Neural cell (in vitro differentiated cells): ENCODE measurements at regions not wholly inside any gene's neighbourhood (a gene's known extent, or its start where the extent isn't known, plus 50 kb on each side); places are given as distances from the start of the nearest gene placed in this dataset.

Experiments
- H2AFZ ChIP-seq: fragments of 200-600, 300-800 bp; sonication (generic), shearing (Covaris generic); 2 replicates; pipeline ENCODE4 v1.6.0; 2014; ENCODE audit warnings: low read depth, mild to moderate bottlenecking, antibody characterized with exemption, low read length, moderate library complexity
- H3F3A ChIP-seq: fragments of 200-600 bp; shearing (Covaris generic); 2 replicates; pipeline ENCODE4 v1.6.1; 2016; ENCODE audit warnings: mild to moderate bottlenecking, moderate library complexity, mixed read lengths, antibody characterized with exemption, low read length; ENCODE audit not compliant: insufficient read depth, poor library complexity, severe bottlenecking
- H3K27ac ChIP-seq: fragments of 200-600, 300-800 bp; sonication (generic), shearing (Covaris generic); 2 replicates; pipeline ENCODE4 v1.5.1; 2014; ENCODE audit warnings: mild to moderate bottlenecking, low read length, moderate library complexity
- H3K27me3 ChIP-seq: fragments of 300-800, 200-600 bp; sonication (generic), shearing (Covaris generic); 2 replicates; pipeline ENCODE4 v1.6.0; 2014; ENCODE audit warnings: mild to moderate bottlenecking, low read depth, low read length, moderate library complexity; ENCODE audit not compliant: insufficient read depth
- H3K36me3 ChIP-seq: fragments of 300-800, 200-600 bp; sonication (generic), shearing (Covaris generic); 2 replicates; pipeline ENCODE4 v1.5.1; 2014; ENCODE audit warnings: mild to moderate bottlenecking, antibody characterized with exemption, low read length, moderate library complexity; ENCODE audit not compliant: insufficient read depth
- H3K4me2 ChIP-seq: fragments of 300-800, 200-600 bp; sonication (generic), shearing (Covaris generic); 2 replicates; pipeline ENCODE4 v1.6.0; 2014; ENCODE audit warnings: mild to moderate bottlenecking, low read length
- H3K4me3 ChIP-seq: fragments of 300-800, 200-600 bp; sonication (generic), shearing (Covaris generic); 2 replicates; pipeline ENCODE4 v1.5.1; 2014; ENCODE audit warnings: mild to moderate bottlenecking, low read length, moderate library complexity
- H3K79me2 ChIP-seq: fragments of 200-600 bp; shearing (Covaris generic); replicated peaks from 2 replicates; pipeline ENCODE4 v1.6.0; 2014; ENCODE audit warnings: mild to moderate bottlenecking, low read length, moderate library complexity; ENCODE audit not compliant: insufficient read depth
- H3K9ac ChIP-seq: fragments of 300-800, 200-600 bp; sonication (generic), shearing (Covaris generic); 2 replicates; pipeline ENCODE4 v1.6.1; 2016; ENCODE audit warnings: mild to moderate bottlenecking, low read length, mixed read lengths
- H3K9me2 ChIP-seq: fragments of 200-600 bp; shearing (Covaris generic); 2 replicates; pipeline ENCODE4 v1.6.1; 2016; ENCODE audit warnings: mild to moderate bottlenecking, low read length, mixed read lengths; ENCODE audit not compliant: insufficient read depth
- H3K9me3 ChIP-seq: fragments of 200-600, 300-800 bp; sonication (generic), shearing (Covaris generic); 2 replicates; pipeline ENCODE4 v1.6.1; 2016; ENCODE audit warnings: mild to moderate bottlenecking, mixed run types, low read length, moderate library complexity, mixed read lengths
- H4K20me1 ChIP-seq: fragments of 200-600 bp; shearing (Covaris generic); 2 replicates; pipeline ENCODE4 v1.6.1; 2016; ENCODE audit warnings: mild to moderate bottlenecking, mixed run types; ENCODE audit not compliant: insufficient read depth
- EP300 ChIP-seq: fragments of 450-650 bp; conservative IDR thresholded peaks from 2 replicates; pipeline ENCODE4 v1.6.1; 2014; ENCODE audit warnings: antibody characterized with exemption, mild to moderate bottlenecking, moderate library complexity; ENCODE audit not compliant: poor library complexity, severe bottlenecking
- EZH2 ChIP-seq: fragments of 200-600, 300-800 bp; shearing (Covaris generic), sonication (generic); IDR thresholded peaks from 2 replicates; pipeline ENCODE4 v1.6.1; 2014; ENCODE audit warnings: antibody characterized with exemption, low read length, borderline replicate concordance, mild to moderate bottlenecking; ENCODE audit not compliant: insufficient read depth, poor library complexity, severe bottlenecking
- MXI1 ChIP-seq: fragments of 450-650 bp; conservative IDR thresholded peaks from 2 replicates; pipeline ENCODE4 v1.6.1; 2014; ENCODE audit warnings: antibody characterized with exemption, mild to moderate bottlenecking; ENCODE audit not compliant: poor library complexity, severe bottlenecking
- POLR2AphosphoS5 ChIP-seq: IDR thresholded peaks from 2 replicates; pipeline ENCODE4 v1.6.1; 2012
- RAD21 ChIP-seq: fragments of 450-650 bp; conservative IDR thresholded peaks from 2 replicates; pipeline ENCODE4 v1.6.1; 2014; ENCODE audit warnings: antibody characterized with exemption, mild to moderate bottlenecking, moderate library complexity
- SMC3 ChIP-seq: fragments of 450-650 bp; conservative IDR thresholded peaks from 2 replicates; pipeline ENCODE4 v1.6.1; 2014; ENCODE audit warnings: antibody characterized with exemption, mild to moderate bottlenecking, moderate library complexity; ENCODE audit not compliant: poor library complexity
- TAF1 ChIP-seq: IDR thresholded peaks from 2 replicates; pipeline ENCODE4 v1.6.1; 2012; ENCODE audit warnings: low read depth
- TF ChIP-seq, protein P1 (sequence below): IDR thresholded peaks from 2 replicates; pipeline ENCODE4 v1.6.1; 2012; ENCODE audit warnings: borderline replicate concordance
- TF ChIP-seq, protein P2 (sequence below): fragments of 450-650 bp; IDR thresholded peaks from 2 replicates; pipeline ENCODE4 v1.5.1; 2014; ENCODE audit warnings: antibody characterized with exemption, mild to moderate bottlenecking, moderate library complexity; ENCODE audit not compliant: poor library complexity, severe bottlenecking

DNA sequence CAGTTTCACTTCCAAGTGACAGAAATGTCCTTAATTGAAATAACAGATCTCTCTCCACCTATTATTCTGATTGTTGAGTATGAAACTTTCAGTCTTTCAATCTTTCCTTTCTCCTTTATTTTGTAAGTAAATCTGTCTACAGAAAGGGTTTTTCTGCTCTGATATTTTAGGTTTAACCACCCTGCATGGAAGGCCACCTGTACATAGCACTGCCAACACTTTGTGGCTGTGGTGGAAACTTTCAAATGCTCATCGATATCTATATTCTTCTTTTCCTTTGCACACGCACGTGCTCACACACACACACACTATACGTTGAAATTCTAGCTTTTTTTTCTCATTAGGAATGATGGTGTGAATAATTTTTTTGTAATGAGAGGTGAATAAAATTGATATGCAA lies 1179.3 kb downstream of the KCNT2 start:
- H4K20me1 ChIP-seq, result no peaks in the 10 kb centered on the region
- TF ChIP-seq TAF1 (no peak), MXI1 (no peak), SMC3 (no peak), EZH2 (no peak), EP300 (no peak), RAD21 (no peak), POLR2AphosphoS5 (no peak)
- TF ChIP-seq, protein P1, sequence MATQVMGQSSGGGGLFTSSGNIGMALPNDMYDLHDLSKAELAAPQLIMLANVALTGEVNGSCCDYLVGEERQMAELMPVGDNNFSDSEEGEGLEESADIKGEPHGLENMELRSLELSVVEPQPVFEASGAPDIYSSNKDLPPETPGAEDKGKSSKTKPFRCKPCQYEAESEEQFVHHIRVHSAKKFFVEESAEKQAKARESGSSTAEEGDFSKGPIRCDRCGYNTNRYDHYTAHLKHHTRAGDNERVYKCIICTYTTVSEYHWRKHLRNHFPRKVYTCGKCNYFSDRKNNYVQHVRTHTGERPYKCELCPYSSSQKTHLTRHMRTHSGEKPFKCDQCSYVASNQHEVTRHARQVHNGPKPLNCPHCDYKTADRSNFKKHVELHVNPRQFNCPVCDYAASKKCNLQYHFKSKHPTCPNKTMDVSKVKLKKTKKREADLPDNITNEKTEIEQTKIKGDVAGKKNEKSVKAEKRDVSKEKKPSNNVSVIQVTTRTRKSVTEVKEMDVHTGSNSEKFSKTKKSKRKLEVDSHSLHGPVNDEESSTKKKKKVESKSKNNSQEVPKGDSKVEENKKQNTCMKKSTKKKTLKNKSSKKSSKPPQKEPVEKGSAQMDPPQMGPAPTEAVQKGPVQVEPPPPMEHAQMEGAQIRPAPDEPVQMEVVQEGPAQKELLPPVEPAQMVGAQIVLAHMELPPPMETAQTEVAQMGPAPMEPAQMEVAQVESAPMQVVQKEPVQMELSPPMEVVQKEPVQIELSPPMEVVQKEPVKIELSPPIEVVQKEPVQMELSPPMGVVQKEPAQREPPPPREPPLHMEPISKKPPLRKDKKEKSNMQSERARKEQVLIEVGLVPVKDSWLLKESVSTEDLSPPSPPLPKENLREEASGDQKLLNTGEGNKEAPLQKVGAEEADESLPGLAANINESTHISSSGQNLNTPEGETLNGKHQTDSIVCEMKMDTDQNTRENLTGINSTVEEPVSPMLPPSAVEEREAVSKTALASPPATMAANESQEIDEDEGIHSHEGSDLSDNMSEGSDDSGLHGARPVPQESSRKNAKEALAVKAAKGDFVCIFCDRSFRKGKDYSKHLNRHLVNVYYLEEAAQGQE, result no peak
- TF ChIP-seq, protein P2, sequence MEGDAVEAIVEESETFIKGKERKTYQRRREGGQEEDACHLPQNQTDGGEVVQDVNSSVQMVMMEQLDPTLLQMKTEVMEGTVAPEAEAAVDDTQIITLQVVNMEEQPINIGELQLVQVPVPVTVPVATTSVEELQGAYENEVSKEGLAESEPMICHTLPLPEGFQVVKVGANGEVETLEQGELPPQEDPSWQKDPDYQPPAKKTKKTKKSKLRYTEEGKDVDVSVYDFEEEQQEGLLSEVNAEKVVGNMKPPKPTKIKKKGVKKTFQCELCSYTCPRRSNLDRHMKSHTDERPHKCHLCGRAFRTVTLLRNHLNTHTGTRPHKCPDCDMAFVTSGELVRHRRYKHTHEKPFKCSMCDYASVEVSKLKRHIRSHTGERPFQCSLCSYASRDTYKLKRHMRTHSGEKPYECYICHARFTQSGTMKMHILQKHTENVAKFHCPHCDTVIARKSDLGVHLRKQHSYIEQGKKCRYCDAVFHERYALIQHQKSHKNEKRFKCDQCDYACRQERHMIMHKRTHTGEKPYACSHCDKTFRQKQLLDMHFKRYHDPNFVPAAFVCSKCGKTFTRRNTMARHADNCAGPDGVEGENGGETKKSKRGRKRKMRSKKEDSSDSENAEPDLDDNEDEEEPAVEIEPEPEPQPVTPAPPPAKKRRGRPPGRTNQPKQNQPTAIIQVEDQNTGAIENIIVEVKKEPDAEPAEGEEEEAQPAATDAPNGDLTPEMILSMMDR, result no peak
- no peaks in the 10 kb centered on the region for H3K79me2 ChIP-seq
- no peak overlapping the region for H3K9ac ChIP-seq
- no peak overlapping the region for H3K4me3 ChIP-seq
- no peaks in the 10 kb centered on the region for H3K27me3 ChIP-seq
- H3F3A ChIP-seq, result no peaks in the 10 kb centered on the region
- H3K4me2 ChIP-seq, result no peak overlapping the region
- H3K9me3 ChIP-seq, result no peaks in the 10 kb centered on the region
- no peak overlapping the region for H3K27ac ChIP-seq
- H3K36me3 ChIP-seq, result no peaks in the 10 kb centered on the region
- H2AFZ ChIP-seq, result no peak overlapping the region
- no peaks in the 10 kb centered on the region for H3K9me2 ChIP-seq

DNA sequence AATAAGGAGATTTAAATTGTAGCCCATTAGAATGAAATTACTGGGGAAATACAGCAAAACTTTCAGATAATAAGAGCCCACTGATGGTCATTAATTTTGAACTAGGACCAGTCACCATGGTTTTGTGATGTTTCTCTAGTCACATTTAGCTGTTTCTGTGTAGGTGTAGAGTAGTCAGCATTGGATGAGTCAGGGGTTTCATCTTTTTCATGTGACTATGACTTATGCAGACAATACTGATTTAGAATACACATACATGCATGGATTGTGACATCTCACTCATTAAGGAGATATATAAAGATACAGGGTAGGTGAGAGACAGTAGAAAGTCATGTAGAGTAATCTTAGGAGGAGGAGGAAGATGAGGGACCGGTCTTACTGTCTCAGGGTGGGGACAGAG lies 1192.7 kb downstream of the KCNT2 start:
- H3K9me3 ChIP-seq, result no peaks in the 10 kb centered on the region
- no peaks in the 10 kb centered on the region for H3F3A ChIP-seq
- no peaks in the 10 kb centered on the region for H4K20me1 ChIP-seq
- no peak overlapping the region for H3K9ac ChIP-seq
- no peak overlapping the region for H3K4me2 ChIP-seq
- H3K9me2 ChIP-seq, result no peaks in the 10 kb centered on the region
- H3K36me3 ChIP-seq, result no peaks in the 10 kb centered on the region
- TF ChIP-seq RAD21, result no peak
- TF ChIP-seq, protein P1, result no peak
- TF ChIP-seq TAF1, result no peak
- no peak for TF ChIP-seq SMC3
- no peak for TF ChIP-seq EP300
- TF ChIP-seq POLR2AphosphoS5, result no peak
- no peak for TF ChIP-seq MXI1
- no peak for TF ChIP-seq EZH2
- TF ChIP-seq, protein P2, result no peak
- no peaks in the 10 kb centered on the region for H3K27me3 ChIP-seq
- no peak overlapping the region for H3K27ac ChIP-seq
- no peak overlapping the region for H3K4me3 ChIP-seq
- H3K79me2 ChIP-seq, result no peaks in the 10 kb centered on the region
- no peak overlapping the region for H2AFZ ChIP-seq
